Embryonic facial prominence (tissue), 1 donor: ENCODE measurements at regions not wholly inside any gene's neighbourhood (a gene's known extent, or its start where the extent isn't known, plus 50 kb on each side); places are given as distances from the start of the nearest gene placed in this dataset.
"Not testable (repeated sequence)": the region's sequence is repeated elsewhere in the genome, so short reads cannot be mapped to it uniquely, and the experiment has no call there.

Experiments used
- DNase-seq: peaks from one replicate; pipeline ENCODE4 v3.0.0-alpha.2; 2016; ENCODE audit errors: extremely low spot score

GRCh38 chrX:77003530-77003929, 443.7 kb upstream of the FGF16 start:
- no peak for DNase-seq

- DNase-seq = no peak
Observed at GRCh38 chrX:77003956-77004355, 443.2 kb upstream of the FGF16 start.

- no peak for DNase-seq
Observed at GRCh38 chrX:77009691-77010090, 437.5 kb upstream of the FGF16 start.

- no peak for DNase-seq
Observed at GRCh38 chrX:77014377-77015372, 432.5 kb upstream of the FGF16 start.

- DNase-seq = no peak
Observed at GRCh38 chrX:77017093-77017492, 430.1 kb upstream of the FGF16 start.

- DNase-seq = not testable (repeated sequence)
Observed at GRCh38 chrX:77046180-77046810, 400.9 kb upstream of the FGF16 start.

GRCh38 chrX:77060572-77060971, 386.6 kb upstream of the FGF16 start:
- no peak for DNase-seq

GRCh38 chrX:77061022-77061421, 386.2 kb upstream of the FGF16 start:
- no peak for DNase-seq

GRCh38 chrX:77061545-77061944, 385.6 kb upstream of the FGF16 start:
- DNase-seq = no peak

GRCh38 chrX:77065896-77066295, 381.3 kb upstream of the FGF16 start:
- no peak for DNase-seq

GRCh38 chrX:77070202-77070918, 376.8 kb upstream of the FGF16 start:
- DNase-seq = no peak

- no peak for DNase-seq
Observed at GRCh38 chrX:77076896-77077295, 370.3 kb upstream of the FGF16 start.

GRCh38 chrX:77081237-77081636, 366.0 kb upstream of the FGF16 start:
- DNase-seq = not testable (repeated sequence)

- no peak for DNase-seq
Observed at GRCh38 chrX:77085372-77085771, 361.8 kb upstream of the FGF16 start.

- DNase-seq = peak; percentile 20
Observed at GRCh38 chrX:77087529-77088169, 359.5 kb upstream of the FGF16 start.

GRCh38 chrX:77088233-77088632, 359.0 kb upstream of the FGF16 start:
- no peak for DNase-seq

- DNase-seq = no peak
Observed at GRCh38 chrX:77114501-77114900, 332.7 kb upstream of the FGF16 start.

- DNase-seq = no peak
Observed at GRCh38 chrX:77118686-77119085, 328.5 kb upstream of the FGF16 start.

- no peak for DNase-seq
Observed at GRCh38 chrX:77119706-77120105, 327.5 kb upstream of the FGF16 start.

- DNase-seq = not testable (repeated sequence)
Observed at GRCh38 chrX:77123917-77124316, 323.3 kb upstream of the FGF16 start.

- not testable (repeated sequence) for DNase-seq
Observed at GRCh38 chrX:77127571-77127970, 319.6 kb upstream of the FGF16 start.

- no peak for DNase-seq
Observed at GRCh38 chrX:77143907-77144306, 303.3 kb upstream of the FGF16 start.
